Tongue (tissue), 1 donor: ENCODE measurements at regions not wholly inside any gene's neighbourhood (a gene's known extent, or its start where the extent isn't known, plus 50 kb on each side); places are given as distances from the start of the nearest gene placed in this dataset.
"Not testable (repeated sequence)": the region's sequence is repeated elsewhere in the genome, so short reads cannot be mapped to it uniquely, and the experiment has no call there.

ENCODE experiments used
- DNase-seq: peaks from one replicate; pipeline ENCODE4 v3.0.0-alpha.2; 2015

DNA sequence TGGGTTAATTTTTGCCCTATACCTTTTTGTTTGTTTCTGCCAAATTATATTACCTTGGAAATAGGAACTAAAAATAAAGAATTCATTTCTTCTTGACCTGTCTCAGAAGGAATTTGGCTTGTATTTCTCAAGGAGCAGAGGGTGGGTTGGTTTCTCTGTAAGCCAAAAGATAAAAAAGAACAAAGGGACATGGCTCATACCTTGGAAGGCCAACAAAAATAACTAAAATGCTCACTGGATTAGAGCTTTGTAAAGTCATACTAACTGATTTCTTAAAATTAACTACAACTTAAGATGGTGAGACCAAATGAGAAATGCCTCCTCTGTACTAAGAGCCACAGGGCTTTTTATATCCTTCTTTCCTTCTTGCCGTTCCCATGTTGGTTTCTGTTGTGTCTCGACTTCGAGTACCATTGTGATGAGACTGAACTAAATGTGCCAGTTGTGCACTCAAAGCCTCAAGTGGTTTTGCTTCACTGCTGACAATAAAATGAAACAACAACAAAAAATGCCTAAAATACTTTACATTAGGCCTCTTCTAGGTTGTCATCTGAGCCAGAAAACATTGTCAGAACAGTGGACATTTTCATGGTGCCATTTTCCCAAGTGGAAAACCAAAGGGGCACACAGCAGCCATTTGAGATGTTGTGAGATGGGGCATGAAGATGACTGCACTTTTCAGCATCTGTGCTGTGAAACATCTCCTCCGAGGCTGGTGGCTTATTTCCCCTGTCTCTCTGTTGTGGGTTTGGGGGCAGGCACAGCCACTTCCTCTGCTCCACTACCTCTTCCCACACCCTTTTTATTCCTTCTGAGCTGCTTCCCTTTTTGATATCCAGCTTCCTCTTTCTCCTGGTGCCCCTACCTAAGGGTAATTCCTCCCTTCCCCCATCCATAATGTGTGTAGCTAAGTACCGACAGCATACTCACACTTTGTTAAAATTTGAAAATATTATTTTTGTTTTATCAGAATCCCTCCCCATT, 51.8 kb upstream of the AGR3 start:
- no peak for DNase-seq

GRCh38 chr7:16934722-16935340, 53.0 kb upstream of the AGR3 start:
- DNase-seq: no peak

DNA sequence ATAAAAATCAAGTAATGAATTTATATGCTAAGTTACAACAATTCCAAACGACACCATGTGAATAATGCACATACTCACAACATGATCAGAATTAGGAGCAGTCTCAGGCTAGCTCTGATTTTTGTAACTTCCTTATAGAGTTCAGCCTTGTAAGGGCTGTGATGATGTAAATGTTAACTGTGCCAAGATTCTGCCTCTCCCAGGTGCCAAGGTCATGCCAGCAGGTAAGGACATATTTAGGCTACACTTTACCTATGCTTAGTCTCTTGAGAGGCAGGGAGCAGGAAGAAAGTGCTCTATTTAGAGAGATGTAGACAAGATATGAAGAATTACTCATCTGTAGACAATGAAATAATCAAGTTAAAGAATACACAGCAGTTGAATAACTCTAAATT, 53.6 kb upstream of the AGR3 start:
- no peak for DNase-seq

- DNase-seq: no peak
Measured at GRCh38 chr7:16936626-16937422, 55.0 kb upstream of the AGR3 start.

DNA sequence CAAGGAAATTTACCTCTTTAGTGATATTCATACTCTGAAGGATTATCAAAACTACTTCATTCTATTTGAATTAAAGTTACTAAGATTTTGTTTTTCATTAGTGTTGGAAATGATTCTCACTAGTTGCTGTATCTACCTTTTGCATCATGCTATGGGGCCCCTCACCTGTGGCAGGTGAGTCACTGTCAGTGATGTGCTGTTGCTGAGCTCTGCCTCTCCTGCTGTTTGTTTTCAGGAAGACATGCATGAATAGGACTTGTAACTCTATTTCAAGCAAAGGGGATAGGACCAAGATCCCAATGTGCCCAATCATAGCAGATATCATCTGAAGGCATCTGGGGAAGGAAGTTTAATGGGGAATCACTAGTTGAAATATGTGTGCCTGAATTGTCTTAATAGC, 57.4 kb upstream of the AGR3 start:
- no peak for DNase-seq

DNA sequence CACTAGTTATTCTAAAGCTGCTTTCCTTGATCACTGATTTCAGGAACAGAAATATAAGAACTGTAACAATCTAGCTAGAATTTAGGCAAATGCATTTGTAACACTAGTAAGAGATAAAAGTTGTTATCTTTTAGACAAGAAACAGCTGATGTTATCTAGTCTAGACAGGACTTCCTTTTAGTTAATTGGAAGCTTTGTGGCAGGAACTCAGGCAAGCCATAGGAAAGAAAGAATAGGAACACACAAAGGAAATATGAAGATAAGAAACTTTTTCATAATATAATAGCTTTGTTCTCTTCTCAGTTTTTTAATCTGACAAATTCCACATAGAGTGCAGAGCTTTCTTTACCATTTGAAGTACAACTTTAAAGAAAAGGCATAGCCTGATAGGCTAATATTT, 59.0 kb upstream of the AGR3 start:
- DNase-seq: no peak

DNA sequence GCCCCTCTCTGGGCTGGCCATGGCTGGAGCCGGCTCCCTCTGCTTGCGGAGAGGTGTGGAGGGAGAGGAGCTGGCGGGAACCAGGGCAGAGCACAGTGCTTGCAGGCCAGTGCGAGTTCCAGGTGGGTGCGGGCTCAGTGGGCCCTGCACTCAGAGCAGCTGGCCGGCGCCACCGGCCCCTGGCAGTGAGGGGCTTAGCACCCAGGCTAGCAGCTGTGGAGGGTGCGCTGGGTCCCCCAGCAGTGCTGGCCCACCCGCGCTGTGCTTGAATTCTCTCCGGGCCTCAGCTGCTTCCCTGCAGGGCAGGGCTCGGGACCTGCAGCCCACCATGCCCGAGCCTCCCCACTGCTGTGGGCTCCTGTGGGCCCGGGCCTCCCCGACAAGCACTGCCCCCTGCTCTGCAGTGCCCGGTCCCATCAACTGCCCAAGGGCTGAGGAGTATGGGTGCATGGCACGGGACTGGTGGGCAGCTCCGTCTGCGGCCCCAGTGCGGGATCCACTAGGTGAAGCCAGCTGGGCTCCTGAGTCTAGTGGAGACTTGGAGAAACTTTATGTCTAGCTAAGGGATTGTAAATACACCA, 61.2 kb upstream of the AGR3 start:
- no peak for DNase-seq

DNA sequence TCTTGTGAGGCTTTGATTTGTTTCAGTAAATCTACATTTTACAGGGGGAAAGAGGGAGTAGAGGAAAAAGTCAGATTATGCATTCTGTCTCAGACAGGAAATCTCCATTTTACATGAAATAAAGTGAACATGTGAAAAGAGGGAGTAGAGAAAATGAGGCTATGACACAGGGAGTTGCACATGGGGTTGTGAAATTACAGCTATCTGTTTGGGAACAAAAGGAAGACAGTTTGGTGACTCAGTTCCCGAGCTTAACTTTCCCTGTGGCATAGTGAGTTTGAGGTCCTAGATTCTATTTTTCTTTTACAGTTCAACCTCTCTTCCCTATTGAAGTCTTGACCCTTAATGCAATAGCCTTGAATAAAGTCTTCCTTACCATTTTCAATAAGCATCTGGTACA, 63.2 kb upstream of the AGR3 start:
- no peak for DNase-seq

GRCh38 chr7:16945372-16945771, 63.6 kb upstream of the AGR3 start:
- DNase-seq: no peak

DNA sequence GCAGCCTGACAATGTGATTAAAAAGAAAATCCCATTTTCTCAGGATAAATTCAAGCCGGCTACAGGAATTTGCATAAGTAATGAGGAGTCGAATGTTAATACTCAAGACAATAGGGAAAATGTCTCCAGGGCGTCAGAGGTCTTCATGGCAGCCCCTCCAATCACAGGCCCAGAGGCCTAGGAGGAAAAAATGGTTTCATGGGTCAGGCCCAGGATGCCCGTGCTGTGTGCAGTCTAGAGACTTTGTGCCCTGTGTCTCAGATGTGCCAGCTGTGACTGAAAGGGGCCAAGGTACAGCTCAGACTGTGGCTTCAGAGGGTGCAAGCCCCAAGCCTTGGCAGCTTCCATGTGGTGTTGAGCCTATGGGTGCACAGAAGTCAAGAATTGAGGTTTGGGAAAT, 66.3 kb upstream of the AGR3 start:
- not testable (repeated sequence) for DNase-seq

- DNase-seq: no peak
Measured at GRCh38 chr7:16951483-16952080, 69.8 kb upstream of the AGR3 start.

DNA sequence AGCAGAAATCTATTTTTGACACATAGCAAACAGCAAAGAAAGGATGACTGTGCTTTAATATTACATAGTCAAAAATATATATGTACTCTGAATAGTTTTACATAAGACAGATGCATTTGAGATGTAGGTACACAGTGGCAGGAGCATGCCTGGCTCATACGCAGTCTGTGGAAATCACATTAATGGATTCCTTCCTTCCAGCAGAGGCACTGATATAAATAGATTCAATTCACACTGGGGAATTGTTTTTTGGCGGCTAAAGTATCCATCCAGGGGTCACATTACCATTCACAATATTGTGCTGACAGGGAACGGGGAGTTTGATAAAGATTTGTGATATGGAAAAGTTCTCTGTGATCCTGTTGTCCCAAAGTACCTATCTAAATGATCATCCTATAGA, 72.5 kb upstream of the AGR3 start:
- DNase-seq: peak; percentile 38

DNA sequence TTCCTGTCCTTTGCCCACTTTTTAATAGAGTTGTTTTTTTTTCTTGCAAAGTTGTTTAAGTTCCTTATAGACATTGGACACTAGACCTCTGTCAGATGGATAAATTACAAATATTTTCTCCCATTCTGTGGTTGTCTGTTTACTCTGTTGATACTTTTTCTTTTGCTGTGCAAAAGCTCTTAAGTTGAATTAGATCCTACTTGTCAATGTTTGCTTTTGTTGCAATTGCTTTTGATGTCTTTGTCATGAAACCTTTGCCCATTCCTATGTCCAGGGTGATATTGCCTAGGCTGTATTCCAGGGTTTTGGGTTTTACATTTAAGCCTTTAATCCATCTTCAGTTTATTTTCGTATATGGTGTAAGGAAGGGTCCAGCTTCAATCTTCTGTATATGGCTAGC, 76.9 kb upstream of the AGR3 start:
- DNase-seq: no peak

DNA sequence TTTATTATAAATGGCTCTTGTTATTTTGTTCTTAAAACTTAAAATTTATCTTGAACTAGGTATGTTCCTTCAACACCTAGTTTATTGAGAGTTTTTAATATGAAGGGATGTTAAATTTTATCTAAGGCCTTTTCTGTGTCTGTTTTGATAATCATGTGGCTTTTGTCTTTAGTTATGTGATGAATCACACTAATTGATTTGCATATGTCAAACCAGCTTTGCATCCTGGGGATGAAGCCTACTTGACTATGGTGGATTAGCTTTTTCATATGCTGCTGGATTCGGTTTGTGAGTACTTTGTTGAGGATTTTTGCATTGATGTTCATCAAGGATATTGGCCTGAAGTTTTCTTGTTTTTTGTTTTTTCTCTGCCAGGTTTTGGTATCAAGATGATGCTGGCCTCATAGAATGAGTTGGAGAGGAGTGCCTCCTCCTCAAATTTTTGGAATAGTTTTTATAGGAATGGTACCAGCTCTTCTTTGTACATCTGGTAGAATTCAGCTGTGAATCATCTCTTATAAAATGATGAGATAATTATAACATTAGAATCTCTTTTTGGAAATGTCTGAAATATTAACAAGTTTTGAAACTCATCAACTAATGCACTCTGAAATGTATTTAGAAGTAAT, 78.7 kb upstream of the AGR3 start:
- DNase-seq: no peak

- DNase-seq: peak; percentile 84
Measured at GRCh38 chr7:16961641-16962040, 79.9 kb upstream of the AGR3 start.

GRCh38 chr7:16963044-16963443, 81.3 kb upstream of the AGR3 start:
- DNase-seq: no peak

DNA sequence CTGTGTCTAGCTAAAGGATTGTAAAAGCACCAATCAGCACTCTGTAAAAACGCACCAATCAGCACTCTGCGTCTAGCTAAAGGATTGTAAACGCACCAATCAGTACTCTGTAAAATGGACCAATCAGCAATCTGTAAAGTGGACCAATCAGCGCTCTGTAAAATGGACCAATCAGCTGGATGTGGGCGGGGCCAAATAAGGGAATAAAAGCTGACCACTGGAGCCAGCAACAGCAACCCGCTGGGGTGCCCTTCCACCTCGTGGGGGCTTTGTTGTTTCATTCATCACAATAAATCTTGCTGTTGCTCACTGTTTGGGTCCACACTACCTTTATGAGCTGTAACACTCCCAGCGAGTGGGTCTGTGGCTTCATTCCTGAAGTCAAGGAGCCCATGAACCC, 83.9 kb upstream of the AGR3 start:
- not testable (repeated sequence) for DNase-seq

GRCh38 chr7:16967300-16967811, 85.6 kb upstream of the AGR3 start:
- DNase-seq: peak; percentile 77

DNA sequence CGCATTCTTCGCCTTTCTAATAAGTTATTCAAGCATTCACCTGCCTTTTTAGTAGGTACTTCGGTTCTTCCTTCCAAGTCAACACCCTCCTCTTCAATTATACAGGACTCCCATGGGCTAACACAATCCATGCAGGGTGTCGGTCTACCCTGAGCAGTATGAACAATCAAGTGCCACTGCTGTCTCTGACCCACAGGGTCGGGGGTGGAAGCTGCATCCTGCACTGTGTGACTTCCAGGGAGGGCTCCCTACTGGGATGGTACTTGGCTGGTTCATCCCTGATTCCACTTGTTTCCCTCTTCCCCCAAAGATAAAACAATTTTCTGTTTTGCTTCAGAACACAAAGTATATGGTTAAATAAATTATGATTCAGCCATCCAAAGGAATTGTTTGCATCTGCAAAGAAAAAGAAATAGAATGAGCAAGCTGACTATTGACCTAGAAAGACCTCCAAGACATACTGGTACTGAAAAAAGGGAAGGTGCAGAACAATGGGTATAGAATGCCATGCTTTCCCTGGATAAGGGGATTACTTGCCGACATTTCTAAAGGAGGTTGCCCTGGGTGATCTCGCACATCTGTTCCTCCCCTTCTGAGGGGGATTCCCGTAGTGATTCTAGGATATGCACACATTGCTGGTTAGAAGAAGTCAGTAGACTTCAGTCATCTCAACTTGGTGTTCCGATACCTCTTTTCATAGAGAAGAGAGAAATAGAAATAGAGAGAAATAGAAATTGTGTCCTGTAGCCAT, 89.1 kb upstream of the AGR3 start:
- DNase-seq: no peak

DNA sequence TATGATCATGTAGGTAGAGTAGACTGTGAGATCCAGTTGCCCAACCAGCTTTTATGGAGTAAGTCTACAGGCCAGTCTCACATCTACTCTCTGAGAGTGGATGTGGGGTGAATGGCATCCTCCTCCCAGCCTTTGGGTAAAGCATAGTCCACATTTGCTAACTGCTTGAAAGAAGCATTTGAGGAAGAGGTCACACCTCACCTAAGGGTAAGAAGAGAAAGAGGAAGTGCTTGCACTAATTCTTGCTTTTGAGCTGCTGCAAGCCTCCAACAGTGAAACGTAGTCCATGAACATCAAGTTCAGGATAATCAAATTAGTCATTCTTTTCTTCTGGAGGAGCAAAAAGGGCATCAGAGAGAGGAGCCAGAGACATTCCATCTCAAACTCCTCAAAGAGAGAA, 93.9 kb upstream of the AGR3 start:
- DNase-seq: no peak
